Pulmonary artery endothelial cell (primary cell): ENCODE measurements at regions not wholly inside any gene's neighbourhood (a gene's known extent, or its start where the extent isn't known, plus 50 kb on each side); places are given as distances from the start of the nearest gene placed in this dataset.

Source experiments
- DNase-seq: peaks from one replicate; pipeline ENCODE4 v3.0.0-alpha.2; 2011; ENCODE audit warnings: low read depth, low spot score

DNA sequence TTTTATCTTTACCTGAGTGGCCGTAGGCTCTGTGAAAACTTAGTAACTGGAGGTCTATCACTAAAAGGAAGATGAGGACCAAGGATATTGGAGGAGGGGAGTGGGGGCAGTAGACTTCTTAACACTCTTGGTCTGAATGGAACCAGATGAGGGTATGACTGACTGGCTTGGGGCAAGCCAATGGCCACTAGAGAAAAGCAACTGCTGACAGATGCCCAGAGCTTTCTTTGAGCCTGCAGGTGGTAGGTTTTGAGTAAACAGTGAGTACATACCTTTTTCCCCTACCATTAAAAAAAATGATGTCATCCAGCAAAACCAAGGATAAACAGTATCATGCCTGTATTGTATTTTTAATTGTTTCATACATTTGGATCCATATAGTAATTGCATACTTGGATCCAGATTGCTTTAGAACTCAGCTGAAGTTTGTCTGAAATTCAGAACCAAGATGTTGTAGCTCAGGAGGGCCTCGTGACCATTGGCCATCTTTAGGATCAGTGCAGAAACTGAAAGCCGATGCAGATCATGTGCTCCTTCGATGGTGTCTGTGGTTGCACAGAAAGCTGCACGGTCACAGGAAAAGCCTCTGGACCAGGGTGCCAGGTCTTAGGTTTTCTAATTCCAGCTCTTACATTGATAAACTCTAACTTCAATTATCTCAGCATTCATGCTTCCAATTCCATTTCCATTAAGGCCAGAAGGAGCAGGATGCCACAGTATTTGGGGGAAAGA is 131.0 kb downstream of the PDGFRA start:
- no peak for DNase-seq

DNA sequence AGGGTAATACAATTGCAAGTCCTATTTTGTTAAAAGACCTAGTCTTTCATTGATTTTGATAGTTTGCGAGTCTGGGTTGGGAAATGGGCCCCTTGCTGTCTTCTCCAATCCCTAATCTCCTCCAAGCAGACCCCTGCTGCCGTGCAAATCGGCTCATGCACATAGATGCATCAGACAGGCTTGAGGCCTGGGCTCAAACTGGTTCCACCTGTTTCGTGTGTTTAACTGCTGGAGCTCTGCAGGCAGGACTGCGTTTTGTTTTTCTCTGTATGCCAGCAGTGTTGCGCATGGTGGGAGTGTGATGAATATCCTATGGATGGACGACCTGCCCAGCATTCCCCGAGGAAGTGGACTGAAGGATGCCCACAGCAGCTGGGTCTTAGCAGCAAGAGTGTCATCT is 133.9 kb downstream of the PDGFRA start:
- no peak for DNase-seq

- DNase-seq = no peak
These were observed 136.6 kb downstream of the PDGFRA start for GRCh38 chr4:54365691-54366090.

DNA sequence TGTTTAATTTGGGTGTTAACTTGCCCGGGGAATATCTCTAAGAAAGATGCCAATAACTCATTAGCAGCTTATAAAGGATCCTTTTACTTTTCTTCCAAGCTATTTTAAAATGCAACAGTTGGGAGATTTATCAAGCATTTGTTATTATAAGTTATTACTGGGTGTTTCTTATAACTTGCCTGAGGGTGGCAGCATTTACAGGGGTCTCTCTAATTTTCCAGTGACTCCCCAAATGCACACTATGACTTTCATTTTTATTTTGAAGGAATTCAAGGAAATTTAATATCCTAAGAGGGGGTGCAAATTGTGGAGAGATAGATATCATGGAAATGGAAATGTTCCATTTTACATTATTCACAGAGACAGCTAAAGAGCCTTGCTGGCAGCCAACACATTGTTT is 138.0 kb downstream of the PDGFRA start:
- no peak for DNase-seq

- DNase-seq = no peak
These were observed 139.5 kb downstream of the PDGFRA start for GRCh38 chr4:54368281-54369265.

GRCh38 chr4:54371173-54371572 is 142.1 kb downstream of the PDGFRA start:
- no peak for DNase-seq

GRCh38 chr4:54372951-54373350 is 143.9 kb downstream of the PDGFRA start:
- DNase-seq = no peak

DNA sequence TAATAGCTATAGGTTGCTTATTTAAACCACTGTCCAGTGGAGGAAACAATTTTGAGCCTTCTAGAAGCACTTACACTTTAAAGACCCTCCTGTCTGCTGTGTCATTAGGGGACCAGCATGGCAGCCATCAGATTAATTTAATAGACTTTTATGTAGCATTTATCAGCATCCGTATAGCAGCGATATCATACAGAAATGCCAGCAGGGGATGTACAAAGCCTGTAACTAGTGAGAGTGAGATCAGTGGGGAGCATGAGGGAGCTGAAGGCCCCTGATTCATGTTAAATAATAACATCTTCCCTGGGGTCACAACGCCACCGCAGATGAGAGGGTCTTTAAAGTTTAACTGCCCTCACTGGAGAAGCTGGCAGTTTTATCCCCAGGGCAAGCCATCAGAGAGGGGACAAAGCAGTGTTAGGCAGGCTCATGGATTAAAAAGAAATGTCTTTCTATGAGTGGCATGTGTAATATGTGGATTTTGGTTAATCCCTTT is 144.7 kb downstream of the PDGFRA start:
- no peak for DNase-seq

- no peak for DNase-seq
These were observed 149.4 kb downstream of the PDGFRA start for GRCh38 chr4:54378461-54378860.

DNA sequence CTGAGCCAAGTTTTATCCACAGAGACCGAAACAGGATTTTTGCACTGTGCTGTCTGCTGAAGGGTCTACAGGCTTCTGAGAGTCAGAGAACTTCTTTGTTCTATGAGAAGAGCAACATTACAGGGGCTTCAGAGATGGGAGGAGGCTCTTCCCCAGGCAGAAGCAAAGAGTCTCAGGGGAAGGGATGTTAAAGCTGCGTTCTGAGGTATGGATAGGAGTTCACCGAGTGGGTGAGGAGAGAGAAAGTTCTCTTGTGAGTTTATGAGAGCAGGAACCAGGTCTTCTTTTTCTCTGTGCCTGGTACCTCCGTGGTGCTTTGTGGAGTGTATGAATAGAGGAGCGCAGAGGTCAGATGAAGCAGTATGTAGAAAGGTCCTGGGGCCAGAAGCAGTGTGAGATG is 155.1 kb downstream of the PDGFRA start:
- DNase-seq = no peak

DNA sequence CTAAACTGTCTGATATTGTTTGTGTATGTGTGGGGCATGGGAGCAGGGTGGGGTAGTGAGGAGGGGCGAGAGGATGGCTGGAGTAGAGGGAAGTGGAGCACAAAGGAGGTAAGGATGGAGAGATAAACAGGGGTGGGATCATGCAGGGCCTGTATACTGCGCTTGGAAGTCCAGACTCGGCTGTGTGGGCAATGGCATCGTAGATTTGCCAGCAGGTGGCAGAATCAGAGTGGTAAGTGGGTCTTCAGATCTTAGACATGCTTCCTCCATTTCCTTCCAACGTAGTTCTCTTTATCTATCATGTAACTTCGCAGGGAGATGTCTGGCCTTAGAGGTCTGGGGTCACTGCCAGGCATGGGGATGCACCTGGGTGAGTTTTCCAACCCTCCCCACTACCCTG is 155.5 kb downstream of the PDGFRA start:
- DNase-seq = peak; percentile 7

GRCh38 chr4:54386042-54386669 is 157.1 kb downstream of the PDGFRA start:
- DNase-seq = no peak

- DNase-seq = no peak
These were observed 157.6 kb downstream of the PDGFRA start for GRCh38 chr4:54386693-54387092.

DNA sequence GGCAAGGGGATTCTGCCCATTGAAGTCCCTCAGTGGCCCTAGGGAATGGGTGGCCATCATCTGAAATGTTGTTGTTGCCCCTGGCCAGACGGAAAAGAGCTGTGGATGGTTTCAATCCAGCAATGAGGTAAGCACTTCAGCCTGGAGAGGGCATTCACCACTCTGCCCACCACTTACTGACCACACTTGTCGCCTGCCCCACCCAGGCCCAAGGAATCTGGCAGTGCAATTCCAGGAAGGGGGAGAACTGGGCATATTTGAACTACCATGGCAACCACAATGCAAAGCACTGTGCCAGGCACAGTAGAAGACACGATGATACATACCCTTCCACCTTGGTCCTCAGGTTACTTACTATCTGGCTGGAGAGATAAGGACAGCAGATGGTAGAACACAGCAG is 161.6 kb downstream of the PDGFRA start:
- no peak for DNase-seq

GRCh38 chr4:54391104-54391503 is 162.0 kb downstream of the PDGFRA start:
- no peak for DNase-seq

GRCh38 chr4:54392479-54392878 is 163.4 kb downstream of the PDGFRA start:
- DNase-seq = no peak

DNA sequence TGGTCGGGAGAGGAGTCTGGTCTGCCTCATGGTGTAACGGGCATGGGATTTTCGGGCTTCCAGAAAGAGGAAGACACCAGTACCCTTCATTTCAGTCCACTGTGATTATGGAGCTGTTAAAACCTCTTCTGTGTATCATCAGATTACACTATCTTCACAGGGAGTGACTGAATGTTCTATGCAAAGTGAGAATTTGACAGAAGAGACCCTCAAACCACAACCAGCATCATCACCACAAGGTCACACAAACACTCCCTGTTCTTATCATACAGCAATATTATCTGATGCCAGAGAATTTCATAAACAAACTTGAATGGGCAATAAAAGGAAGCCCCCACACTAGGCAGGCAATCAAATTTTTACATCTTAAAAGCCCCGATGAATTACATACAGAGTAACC is 164.2 kb downstream of the PDGFRA start:
- no peak for DNase-seq

DNA sequence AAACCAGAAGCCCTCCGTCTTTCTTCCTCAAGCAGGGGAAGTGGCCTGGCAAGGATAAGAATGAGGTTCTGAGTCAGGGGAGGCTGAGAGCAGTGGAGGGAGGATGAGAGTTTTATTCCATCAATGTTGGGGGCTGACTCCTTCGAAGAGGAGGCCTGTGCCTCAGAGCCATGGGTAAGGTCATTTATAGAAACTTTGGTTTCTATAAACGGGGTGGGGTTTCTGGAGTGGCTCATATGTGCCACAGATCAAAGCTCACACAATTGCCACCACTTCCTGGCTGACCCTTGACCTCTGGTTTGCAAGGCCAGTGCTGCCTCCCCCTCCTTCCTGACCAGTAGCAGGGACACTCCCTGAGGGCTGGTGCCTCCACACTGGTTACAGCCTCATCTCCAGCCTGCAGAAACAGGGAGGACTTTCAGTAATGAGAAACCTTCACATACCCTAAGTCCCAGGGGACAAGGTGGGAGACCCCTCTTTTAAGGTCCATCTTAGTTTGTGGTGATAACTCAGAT is 166.0 kb downstream of the PDGFRA start:
- DNase-seq = no peak

GRCh38 chr4:54400188-54400587 is 171.1 kb downstream of the PDGFRA start:
- no peak for DNase-seq

DNA sequence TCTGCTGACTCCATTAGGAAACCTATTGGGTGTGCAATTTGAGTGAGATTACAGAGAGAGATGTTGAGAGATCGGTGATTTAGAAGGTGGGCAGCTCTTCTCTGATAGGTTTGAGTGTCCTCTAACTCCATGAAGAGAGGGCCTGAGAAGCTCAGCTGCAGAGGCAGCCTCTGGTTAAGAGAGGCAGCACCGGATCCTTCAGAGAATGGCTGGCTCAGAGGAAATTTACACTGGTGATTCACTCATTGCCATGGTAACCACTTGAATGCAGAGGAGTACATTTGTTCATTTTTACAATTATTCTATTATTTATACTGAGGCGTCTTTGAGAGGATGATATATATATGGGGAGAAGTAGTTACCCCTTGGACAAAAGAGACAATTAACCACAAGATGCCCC is 171.7 kb downstream of the PDGFRA start:
- peak; percentile 74 for DNase-seq

DNA sequence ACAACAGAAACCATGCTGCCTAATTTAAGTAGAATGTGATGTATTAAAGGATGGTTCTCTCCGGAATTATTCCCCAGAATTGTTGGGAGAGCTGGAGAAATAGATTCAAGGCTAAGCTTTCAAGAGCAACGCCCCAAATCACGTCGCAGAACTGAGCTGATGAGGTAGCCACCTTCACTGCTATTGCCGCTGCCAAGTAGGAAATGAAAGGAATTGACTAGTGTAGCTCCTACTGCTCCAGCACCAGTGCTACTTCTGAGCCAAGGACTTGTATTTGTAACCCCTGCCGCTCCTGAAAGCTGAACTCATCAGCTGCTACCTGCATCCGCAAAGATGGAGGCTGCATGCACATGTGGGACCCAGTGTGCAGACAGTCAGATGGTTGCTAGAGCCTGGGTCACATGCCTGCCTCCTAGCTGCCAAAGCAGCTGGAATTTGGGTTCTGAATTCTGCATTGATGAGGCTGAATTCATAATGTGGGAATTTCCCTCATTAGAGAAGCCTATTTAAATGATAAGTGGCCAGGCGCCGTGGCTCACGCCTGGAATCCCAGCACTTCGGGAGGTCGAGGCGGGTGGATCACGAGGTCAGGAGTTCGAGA is 173.9 kb downstream of the PDGFRA start:
- DNase-seq = no peak
